ENCODE measurements at regions not wholly inside any gene's neighbourhood (a gene's known extent, or its start where the extent isn't known, plus 50 kb on each side); places are given as distances from the start of the nearest gene placed in this dataset.

- TF ChIP-seq CTCF (IDR thresholded peaks at IDR 0.05), result no peak
Observed at GRCh38 chr2:133723133-133723532, 154.9 kb upstream of the NCKAP5 start.

GRCh38 chr2:133726973-133727372 lies 158.7 kb upstream of the NCKAP5 start:
- TF ChIP-seq CTCF (IDR thresholded peaks at IDR 0.05), result no peak

- TF ChIP-seq CTCF (IDR thresholded peaks at IDR 0.05), result no peak
Observed at GRCh38 chr2:133732059-133732458, 163.8 kb upstream of the NCKAP5 start.

- no peak for TF ChIP-seq CTCF (IDR thresholded peaks at IDR 0.05)
Observed at GRCh38 chr2:133732982-133733900, 165.0 kb upstream of the NCKAP5 start.

GRCh38 chr2:133733901-133734255 lies 165.6 kb upstream of the NCKAP5 start:
- no peak for TF ChIP-seq CTCF (IDR thresholded peaks at IDR 0.05)

- no peak for TF ChIP-seq CTCF (IDR thresholded peaks at IDR 0.05)
Observed at GRCh38 chr2:133734716-133735495, 166.6 kb upstream of the NCKAP5 start.

GRCh38 chr2:133736674-133737073 lies 168.4 kb upstream of the NCKAP5 start:
- no peak for TF ChIP-seq CTCF (IDR thresholded peaks at IDR 0.05)
